Ureter (tissue), 1 donor: ENCODE measurements at regions not wholly inside any gene's neighbourhood (a gene's known extent, or its start where the extent isn't known, plus 50 kb on each side); places are given as distances from the start of the nearest gene placed in this dataset.
A peak's percentile ranks its signal among the peaks of the same experiment; 100 is the strongest.

ENCODE experiments used
- DNase-seq: peaks from one replicate; pipeline ENCODE4 v3.0.0-alpha.2; 2020; ENCODE audit warnings: low spot score
- donor health status: DM: yes; HTN: yes; CAD: no.

DNA sequence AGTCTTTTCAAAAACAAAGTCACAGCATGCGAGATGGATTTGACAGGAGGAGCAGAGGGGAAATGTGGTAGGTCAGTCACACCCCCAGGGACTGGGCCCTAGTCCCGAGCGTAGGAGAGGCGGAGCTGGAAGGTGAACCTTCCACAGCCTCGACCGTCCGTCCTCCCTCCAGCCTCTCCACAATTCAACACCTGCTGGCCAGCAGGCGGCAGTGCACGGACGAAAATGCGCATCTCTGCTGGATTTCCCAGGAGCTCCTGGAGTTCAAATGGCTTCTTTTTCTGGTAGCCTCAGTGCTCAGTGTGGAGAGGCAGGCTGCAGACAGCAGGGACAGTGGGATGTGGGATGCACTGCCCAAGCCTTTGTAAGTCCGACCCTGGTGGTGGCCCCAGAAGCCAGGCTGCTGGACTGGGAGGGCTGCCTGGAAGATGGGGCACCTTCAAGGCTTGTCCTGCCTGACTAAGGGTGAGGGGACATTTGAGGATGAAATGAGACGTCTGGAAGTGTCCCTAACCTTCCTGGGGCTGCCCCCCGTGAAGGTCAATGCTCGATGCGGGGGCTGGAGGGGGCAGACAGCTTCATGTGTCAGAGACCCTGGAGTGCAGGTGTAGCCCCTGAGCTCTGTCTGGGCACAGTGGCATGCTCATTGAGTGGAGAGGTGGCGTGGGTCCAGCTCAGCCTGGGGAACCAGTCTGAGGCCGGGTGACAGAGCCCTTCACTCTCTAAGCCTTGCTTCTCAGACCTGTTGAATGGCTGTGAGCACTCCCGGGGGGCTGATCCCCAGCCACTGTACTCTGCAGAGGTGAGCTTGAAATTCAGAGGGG is 189.5 kb downstream of the TFCP2L1 start:
- DNase-seq = peak; percentile 72

DNA sequence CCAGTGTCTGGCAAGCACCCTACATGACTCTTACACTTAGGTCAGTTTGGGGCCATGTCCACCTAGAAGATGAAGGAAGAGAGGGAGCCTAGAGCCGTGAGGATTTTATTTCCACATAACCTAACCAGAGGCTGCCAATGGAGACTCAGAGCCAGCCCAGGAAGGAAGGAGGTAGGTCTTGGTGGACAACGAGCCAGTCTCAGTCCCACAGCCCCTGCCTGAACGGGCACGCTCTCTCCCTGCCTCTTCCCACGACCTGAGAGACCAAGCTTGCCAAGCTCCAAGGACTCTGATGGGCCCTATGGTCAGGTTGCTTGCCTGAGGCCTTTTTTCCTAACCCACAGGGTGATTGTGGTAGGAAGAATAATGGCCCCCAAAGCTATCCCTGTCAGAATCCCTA is 188.4 kb downstream of the TFCP2L1 start:
- DNase-seq = no peak

DNA sequence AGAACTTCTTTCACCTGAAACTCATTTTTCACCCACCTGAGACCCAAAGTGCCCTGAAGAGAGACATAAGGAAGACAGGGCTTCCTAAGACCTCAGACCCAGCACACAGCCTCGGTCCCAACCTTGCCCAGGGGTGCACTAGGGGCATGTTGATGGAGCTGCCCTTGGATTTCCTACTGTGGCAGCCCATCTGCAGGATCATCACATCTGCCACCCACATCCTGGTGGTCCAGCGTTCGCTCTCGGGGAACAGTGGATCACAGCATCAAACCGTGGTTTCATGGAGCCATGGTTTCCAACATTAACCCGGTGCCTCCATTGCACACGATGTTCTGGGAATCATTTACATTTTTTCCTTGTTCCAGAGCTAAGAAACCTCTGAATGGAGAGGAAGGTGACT is 186.4 kb downstream of the TFCP2L1 start:
- no peak for DNase-seq

DNA sequence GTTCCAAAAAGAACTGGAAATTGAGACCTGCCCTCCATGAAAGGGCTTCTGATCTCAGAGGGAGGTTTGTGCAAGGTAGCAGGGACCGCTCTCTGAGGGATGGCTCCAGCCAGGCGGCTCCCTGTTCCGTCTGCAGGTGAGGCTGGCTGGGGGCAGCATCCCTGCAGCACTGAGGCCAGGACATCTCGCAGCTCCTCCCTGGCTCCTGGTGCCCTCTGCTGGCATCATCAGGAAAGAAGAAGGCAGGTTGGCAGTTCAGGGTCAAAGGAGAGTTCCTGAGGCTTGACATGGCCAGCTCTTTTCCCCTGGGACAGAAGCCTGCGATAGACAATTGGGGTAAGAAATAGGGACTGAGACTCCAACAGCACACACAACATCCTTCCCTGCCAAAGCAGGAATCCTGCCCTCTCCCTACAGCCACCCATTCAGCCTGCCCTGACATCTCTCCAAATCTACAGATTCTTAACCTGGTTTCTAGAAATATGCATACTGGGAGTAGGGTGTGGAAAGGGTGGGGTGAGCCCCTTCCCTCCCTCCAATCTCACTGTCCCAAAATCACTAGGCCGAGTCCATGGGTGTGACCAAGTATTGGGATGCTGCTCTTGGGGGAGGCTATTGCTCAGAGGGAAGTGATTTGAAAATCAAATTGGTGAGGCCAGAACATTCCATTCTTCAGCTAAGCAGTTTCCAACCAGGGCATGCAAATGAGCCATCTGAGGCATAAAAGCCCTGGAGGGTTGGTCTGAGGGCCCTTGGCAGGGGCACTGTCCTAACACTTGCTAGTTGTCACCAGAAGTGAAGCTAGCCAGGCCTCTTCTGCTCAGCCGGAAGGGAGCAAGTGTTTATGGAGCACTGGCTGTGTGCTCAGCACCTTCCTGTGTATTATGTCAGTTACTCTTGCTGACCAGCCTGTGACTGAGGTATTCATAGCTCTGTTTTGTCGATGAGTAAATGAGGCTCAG is 185.4 kb downstream of the TFCP2L1 start:
- DNase-seq = no peak

DNA sequence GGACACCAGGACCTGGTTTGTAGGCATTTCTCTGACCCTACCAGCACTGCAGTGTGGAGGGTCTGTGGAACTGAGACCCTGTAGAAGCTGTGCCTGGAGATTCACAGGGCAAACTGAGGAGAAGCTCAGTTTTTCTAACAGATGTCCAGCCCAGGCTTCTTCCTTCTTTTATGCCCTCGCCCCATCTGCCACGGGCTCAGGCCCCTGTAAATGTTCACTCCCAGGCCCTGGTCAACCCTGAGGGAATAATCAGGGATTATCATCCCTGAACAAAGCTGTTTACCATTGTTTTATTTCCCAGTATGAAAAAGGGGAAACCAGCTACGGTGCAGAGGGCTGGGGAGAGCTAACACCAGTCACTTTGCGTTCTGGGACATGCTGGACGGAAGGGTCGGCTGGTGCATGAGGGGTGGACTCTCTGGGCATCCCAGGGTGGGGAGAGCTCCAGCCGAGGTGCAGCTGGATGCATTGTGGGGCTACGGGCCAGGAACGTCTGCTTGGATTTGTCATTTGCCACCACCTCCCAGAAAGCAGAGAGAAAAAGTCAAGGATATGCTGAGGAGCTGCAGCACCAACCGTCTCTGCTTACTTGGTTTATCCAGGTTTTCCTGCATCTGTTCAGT is 183.8 kb downstream of the TFCP2L1 start:
- DNase-seq = no peak

DNA sequence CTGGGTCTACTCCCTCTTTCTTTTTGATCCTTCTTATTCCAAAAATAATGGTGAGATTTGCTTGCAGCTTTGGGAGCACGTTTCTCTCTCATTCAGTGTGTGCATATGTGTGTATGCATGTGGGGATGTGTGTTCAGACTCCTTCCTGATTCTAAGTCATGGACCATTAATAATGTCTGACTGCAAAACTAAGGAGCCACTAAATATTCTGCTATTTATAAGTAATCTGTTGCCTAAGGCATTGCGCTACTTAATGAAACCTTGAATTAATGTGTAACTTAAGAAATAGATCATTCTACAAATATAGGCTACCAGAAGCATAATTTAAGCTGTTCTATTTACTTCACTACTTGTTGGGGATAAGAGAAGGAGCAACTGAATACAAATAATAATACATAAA is 182.1 kb downstream of the TFCP2L1 start:
- DNase-seq = no peak

DNA sequence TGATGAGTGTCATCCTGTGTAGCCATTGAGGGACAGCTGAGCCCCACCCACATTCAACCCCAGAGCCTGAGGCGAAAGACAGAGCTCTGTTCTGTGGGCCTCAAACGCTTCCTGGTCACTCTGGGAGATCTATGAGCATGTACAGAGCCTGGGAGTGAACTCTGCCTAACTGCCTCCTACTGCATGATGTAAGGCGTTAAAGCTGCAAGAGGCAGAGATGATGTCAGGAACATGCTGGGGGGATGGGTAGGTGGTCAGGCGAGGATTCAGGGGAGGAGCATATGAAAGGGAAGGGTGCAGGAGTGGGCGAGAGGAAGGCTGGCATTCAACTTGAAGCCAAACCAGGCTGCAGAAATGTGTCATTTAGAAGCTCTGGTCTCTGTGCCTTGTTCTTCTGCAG is 181.0 kb downstream of the TFCP2L1 start:
- no peak for DNase-seq

DNA sequence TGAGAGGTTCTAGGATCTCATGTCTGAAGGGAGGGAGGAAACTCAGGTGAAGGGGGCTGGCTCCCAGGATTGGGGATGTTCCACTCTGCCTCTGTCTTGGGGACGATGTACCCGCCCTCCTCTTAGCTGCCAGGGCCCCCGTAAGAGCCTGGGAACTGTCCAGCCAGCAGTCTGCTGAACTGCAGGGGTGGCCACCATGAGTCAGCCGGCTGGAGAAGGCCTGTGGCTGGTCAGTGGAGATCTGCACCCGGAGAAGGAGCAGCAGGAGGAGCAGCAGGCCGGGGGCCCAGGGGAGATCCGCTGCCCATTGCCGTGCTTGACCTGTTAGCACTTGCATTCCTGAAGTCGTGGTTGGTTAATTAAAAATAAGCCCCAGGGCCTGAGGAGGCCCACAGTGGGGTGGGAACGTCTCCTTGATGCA is 180.3 kb downstream of the TFCP2L1 start:
- DNase-seq = no peak

DNA sequence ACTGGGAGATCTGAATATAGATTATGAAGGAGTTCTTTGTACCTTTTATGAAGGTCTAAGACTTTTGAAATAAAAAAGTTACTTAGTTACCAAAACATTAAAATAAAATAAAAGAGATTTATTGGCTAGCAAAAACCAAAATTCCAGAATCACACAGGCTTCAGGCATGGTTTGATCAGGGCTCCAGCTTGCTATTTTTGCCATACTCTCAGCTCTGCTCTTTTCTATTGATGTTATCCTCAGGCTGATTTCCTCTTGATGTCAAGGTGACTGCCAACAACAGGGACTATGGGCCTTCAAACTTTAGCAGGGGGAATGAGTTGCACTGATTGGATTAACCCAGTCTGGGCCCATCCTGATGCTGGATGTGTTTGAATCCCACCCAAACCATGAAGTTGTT is 174.1 kb downstream of the TFCP2L1 start:
- no peak for DNase-seq

DNA sequence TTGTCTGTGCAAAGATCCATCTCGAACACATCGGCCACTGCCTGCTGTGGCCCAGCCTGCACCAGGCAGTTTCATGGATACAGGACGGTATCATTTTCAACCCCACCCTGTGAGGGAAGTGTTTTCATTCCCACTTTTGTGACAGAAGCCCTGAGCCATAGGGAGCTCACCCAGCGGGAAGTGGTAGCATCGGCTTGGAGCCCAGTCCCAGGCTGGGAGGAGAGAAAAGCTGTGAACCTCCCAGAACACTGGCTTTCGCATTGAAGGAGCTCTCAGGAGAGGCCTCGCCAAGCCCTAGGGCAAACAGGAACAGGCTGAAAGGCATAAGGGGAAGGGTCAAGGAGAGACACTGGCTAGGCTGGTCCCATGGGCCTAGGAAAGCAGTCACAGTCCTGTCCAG is 166.1 kb downstream of the TFCP2L1 start:
- no peak for DNase-seq

DNA sequence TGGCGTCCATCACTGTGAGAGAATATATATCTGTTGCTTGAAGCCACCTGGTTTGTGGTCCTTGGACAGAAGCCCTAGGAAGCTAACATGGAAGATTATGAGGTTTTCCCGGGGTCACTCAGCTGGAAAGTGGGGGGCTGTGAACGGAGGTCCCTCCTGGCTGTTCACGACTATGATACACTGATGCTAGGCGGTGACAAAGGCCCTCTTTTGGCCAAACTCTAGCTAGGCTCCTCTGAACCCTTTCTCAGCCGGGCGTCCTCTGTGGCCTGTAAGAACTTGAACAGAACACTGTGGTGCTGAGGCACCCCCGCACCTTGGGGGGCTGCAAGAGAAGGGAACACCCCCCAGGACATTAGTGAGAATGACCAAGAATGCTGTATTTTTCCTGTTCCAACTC is 164.6 kb downstream of the TFCP2L1 start:
- DNase-seq = no peak

DNA sequence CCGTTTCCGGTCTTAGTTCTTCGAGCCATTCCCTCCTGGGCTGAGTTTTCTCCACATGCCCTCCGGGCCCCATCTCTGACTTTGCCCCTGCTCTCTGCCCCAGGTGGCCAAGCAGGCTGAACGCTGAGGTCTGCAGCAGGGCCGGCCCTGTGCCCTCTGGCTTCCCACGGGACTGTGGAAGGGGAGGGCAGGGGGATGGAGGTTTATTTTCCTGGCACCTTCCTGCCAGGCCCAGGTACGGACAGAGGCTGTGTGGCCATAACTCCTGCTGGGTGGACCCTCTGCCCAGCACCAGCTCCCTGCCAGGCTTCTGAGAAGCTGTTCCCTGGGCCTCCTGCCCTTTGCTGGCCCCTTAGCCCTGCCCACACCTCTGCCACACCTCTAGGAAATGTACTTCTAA is 164.0 kb downstream of the TFCP2L1 start:
- no peak for DNase-seq

DNA sequence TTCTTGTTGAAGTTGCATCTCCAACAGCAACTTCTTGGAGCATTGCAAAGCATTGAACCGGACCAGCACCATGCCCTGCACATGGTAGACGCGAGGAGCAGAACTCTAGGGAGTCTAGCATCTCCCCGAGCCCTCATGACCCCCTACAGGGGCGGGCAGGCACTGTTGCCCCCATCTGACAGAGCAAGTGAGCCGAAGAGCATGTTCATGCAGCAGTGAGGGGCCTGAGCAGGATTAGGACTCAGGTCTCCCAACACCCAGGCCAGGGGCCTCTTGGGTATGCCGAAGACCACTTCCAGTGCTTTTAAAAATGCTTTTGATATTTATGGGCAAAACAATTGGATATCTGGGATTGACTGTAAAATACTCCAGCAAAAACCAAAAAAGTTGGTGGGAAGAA is 163.3 kb downstream of the TFCP2L1 start:
- no peak for DNase-seq

DNA sequence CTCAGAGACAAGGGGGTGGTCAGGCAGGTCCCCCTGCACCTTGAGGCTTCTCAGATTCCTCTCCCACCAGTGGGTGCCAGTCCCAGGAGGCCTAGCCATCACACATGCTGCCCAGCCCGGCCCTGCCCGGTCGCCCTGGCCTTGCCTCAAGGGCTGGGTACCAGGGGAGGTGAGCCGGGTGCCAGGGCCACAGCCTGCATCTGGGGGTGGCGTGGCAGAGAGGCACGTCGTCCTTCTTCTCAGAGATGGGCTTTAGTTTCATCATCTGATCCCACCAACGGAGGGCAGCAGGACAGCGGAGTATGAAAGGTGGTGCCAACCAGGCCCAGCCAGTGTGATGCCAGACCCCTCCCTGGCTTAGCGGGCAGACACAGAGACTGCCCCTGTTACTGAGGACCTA is 161.7 kb downstream of the TFCP2L1 start:
- DNase-seq = no peak

DNA sequence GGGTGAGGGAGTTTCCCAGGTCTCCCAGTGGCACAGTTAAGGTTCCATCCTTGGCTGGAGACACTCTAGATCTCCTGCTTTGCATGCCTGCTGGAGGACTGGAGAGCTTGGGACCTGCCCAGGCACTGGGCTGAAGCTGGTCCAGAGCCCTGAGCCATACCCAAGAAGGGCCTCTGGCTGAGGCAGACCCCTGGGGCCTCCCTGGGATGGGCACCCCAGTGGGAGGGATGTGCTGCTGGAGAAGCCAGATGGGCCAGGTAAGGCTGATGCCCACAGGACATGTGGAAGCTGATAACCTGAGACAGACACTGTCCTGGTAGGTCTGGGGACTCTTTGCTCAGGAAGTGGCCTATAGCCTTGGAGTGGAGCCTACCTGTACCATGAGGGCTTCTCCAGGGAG is 160.7 kb downstream of the TFCP2L1 start:
- DNase-seq = no peak

DNA sequence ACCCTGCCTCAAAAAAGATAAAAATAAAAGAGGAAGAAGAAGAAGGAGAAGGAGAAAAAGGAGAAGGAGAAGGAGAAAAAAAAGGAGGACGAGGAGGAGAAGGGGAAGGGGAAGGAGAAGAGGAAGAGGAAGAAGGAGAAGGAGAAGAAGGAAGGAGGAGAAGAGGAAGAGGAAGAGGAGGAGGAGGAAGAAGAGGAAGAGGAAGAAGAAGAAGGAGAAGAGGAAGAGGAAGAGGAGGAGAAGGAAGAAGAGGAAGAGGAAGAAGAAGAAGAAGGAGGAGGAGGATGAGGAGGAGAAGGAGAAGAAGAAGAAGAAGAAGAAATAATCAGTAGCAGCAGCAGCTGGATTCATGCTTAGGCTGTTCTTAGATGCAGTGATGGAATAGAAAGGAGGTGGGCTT is 159.7 kb downstream of the TFCP2L1 start:
- no peak for DNase-seq

DNA sequence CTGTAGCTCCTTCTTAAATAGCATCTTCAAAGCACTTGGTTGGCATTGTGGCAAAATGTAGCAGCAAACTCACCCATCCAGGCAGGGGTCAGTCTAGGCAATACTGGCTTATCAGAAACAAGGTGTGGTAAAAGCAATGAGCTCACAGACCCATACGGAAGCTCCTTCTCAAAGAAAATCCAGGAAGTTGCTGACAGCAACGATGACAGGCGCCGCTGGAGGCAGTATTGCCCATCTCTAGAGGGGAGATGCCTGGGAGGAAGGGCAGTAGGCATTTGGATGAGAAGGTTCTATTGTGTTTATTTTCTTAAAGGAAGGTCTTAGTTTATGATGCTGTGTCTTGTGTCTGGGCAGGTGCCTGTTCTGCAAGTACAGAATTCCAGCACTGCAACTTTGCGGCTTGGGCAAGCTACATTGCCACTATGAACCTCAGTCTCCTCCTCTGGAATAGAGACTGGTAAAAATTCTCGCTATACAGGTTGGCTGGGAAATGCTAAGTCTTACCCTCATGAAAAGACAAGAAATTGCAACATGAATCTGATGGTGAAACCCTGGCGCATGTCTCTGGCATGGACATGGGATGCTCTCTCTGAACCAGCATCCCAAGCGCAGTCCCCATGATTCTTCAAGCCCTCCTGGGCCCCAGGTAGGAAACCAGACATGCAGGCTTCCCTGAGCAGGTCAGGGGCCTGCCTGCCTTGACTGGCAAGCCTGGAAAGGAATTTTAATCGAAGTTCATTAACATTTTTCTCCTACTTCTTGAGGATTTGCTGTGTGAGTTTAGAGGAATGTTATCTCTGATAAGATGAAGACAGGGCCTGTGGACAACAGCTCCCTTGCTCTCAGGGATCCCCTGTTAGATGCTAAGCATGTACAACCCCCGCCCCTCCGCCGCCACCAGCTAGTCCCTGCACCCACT is 156.0 kb downstream of the TFCP2L1 start:
- peak; percentile 74 for DNase-seq

DNA sequence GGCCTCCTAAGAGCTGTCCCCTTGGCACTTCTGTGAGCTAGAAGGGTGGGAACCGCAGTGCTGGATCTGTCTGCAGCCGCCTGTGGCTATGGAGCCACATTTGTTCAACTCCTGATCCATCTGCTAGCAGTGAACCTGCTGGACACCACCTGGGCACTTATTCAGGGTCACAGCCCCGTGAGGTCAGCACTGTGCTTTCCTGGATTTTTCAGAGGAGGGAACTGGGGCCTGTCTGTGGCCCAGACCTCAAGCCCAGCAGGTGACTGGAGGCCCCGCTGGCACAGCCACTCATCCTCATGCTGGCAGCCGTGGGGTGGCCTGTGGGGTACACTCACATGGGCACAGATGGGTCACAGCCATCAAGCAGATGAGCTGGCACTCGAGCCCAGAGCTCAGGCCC is 155.3 kb downstream of the TFCP2L1 start:
- DNase-seq = no peak

DNA sequence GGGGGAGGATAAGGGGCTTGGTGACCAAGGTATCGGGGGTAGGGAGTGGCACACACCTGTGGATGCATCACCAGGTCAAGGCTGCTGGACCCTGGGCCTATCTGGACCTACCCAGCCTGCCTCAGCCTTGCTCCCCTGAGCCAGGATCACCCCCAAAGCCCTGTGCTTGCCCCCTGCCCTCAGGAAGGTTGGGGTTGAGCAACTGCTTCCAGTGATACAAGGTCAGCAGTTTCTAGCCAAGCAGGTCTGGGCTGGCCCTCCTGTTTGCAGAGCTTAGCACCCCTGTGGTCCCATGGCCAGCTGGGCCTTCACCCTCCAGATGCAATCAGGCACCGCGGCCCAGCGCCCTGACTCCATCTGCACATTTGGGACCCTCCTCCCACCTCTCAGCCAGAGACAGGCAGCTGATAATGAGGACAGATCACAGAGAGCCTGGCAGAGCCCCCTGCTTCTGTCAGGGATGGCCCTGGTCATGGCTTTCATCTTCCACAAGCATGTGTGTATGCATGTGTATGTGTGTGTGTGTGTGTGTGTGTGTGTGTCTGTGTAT is 154.6 kb downstream of the TFCP2L1 start:
- DNase-seq = no peak

DNA sequence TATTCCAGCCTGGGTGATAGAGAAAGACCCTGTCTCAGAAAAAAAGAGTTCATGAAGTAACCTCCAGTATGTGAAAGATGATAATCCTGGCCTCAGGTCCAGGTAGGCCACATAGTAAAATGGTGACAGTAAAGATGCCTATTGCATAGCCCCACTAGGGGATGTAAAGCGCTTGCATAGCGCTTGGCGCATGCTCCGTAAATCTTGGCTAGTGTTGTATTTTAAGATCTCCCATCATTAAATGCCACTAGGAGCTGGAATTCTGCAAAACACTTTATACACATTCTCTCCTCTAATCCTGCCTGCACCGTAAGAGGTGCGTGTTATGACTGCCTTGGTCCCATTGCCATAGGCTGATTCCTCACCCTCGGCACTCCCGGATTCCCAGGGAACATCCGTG is 153.6 kb downstream of the TFCP2L1 start:
- DNase-seq = no peak
